Stomach (tissue), 4 donors: ENCODE measurements at regions not wholly inside any gene's neighbourhood (a gene's known extent, or its start where the extent isn't known, plus 50 kb on each side); places are given as distances from the start of the nearest gene placed in this dataset.

ENCODE experiments used
- CTCF ChIP-seq, 7 experiments: fragments of 450-650 bp in 4 of 7; fragments of 200-600 bp in 3 of 7; sonication (generic) in 3 of 7; IDR thresholded peaks; one replicate each; pipeline ENCODE4 v1.5.1; 2016 to 2019; ENCODE audit warnings: antibody characterized with exemption in 7 of 7, control low read depth in 2 of 7, mild to moderate bottlenecking in 1 of 7
- POLR2A ChIP-seq, 4 donors: fragments of 450-650 bp; IDR thresholded peaks; one replicate each; pipeline ENCODE4 v1.6.1; 2016; ENCODE audit warnings: antibody characterized with exemption in 4 of 4, control low read depth in 2 of 4, mild to moderate bottlenecking in 1 of 4, moderate library complexity in 1 of 4

GRCh38 chr13:81302125-81302524, 961.2 kb upstream of the SPRY2 start:
- no peak for TF ChIP-seq POLR2A (IDR thresholded peaks at IDR 0.05)
- TF ChIP-seq CTCF (IDR thresholded peaks at IDR 0.05) = no peak
